GM23248 (cell line): ENCODE measurements at regions not wholly inside any gene's neighbourhood (a gene's known extent, or its start where the extent isn't known, plus 50 kb on each side); places are given as distances from the start of the nearest gene placed in this dataset.

Experiments
- DNase-seq: peaks from one replicate; pipeline ENCODE4 v3.0.0-alpha.2; 2015
- H2AFZ ChIP-seq: fragments of 200-600 bp; sonication (generic); 2 replicates; pipeline ENCODE4 v1.6.1; 2016; ENCODE audit warnings: antibody characterized with exemption
- H3F3A ChIP-seq: fragments of 200-600 bp; sonication (generic); 2 replicates; pipeline ENCODE4 v1.6.1; 2016; ENCODE audit warnings: mild to moderate bottlenecking, antibody characterized with exemption, mixed run types; ENCODE audit not compliant: insufficient read depth
- H3K27ac ChIP-seq: fragments of 200-600 bp; sonication (generic); 2 replicates; pipeline ENCODE4 v1.5.1; 2016; ENCODE audit warnings: mild to moderate bottlenecking
- H3K27me3 ChIP-seq: fragments of 200-600 bp; sonication (generic); replicated peaks from 2 replicates; pipeline ENCODE4 v1.6.1; 2016; ENCODE audit warnings: mild to moderate bottlenecking; ENCODE audit not compliant: insufficient read depth
- H3K36me3 ChIP-seq: fragments of 200-600 bp; sonication (generic); 2 replicates; pipeline ENCODE4 v1.6.1; 2016; ENCODE audit warnings: low read depth, mild to moderate bottlenecking
- H3K4me1 ChIP-seq: fragments of 200-600 bp; sonication (generic); 2 replicates; pipeline ENCODE4 v1.6.1; 2016; ENCODE audit warnings: mild to moderate bottlenecking; ENCODE audit not compliant: insufficient read depth
- H3K4me2 ChIP-seq: fragments of 200-600 bp; sonication (generic); one replicate; pipeline ENCODE4 v1.6.1; 2016; ENCODE audit warnings: mild to moderate bottlenecking; ENCODE audit not compliant: unreplicated experiment
- H3K4me3 ChIP-seq: fragments of 200-600 bp; sonication (generic); 2 replicates; pipeline ENCODE4 v1.5.1; 2016; ENCODE audit warnings: mild to moderate bottlenecking
- H3K79me2 ChIP-seq: fragments of 200-600 bp; sonication (generic); 2 replicates; pipeline ENCODE4 v1.6.1; 2016; ENCODE audit warnings: mild to moderate bottlenecking; ENCODE audit not compliant: insufficient read depth
- H3K9ac ChIP-seq: fragments of 200-600 bp; sonication (generic); 2 replicates; pipeline ENCODE4 v1.6.1; 2016; ENCODE audit warnings: mild to moderate bottlenecking
- H3K9me2 ChIP-seq: fragments of 200-600 bp; sonication (generic); 2 replicates; pipeline ENCODE4 v1.6.1; 2016; ENCODE audit warnings: mixed run types, mild to moderate bottlenecking, moderate library complexity; ENCODE audit not compliant: insufficient read depth
- H3K9me3 ChIP-seq: fragments of 200-600 bp; sonication (generic); one replicate; pipeline ENCODE4 v1.6.1; 2017; ENCODE audit warnings: low read depth
- H4K20me1 ChIP-seq: fragments of 200-600 bp; sonication (generic); 2 replicates; pipeline ENCODE4 v1.6.0; 2016; ENCODE audit not compliant: insufficient read depth
- EZH2 ChIP-seq: fragments of 200-600 bp; sonication (generic); IDR thresholded peaks from 2 replicates; pipeline ENCODE4 v1.6.1; 2018; ENCODE audit warnings: antibody characterized with exemption, mild to moderate bottlenecking; ENCODE audit not compliant: insufficient read depth, poor library complexity, severe bottlenecking
- EZH2phosphoT487 ChIP-seq: fragments of 200-600 bp; sonication (generic); IDR thresholded peaks from 2 replicates; pipeline ENCODE4 v1.6.1; 2018; ENCODE audit warnings: antibody characterized with exemption, moderate library complexity, mild to moderate bottlenecking, low read depth; ENCODE audit not compliant: insufficient read depth
- WGBS, 2 experiments: methylation state at CpG; one replicate each; pipeline ENCODE4 v1.1.6; 2015 to 2017; ENCODE audit warnings: low lambda C conversion rate in 2 of 2, low coverage in 1 of 2; ENCODE audit errors: missing lambda C conversion rate in 2 of 2; 5-methylcytosine and 5-hydroxymethylcytosine counted together
- in situ Hi-C: fragments of 300-500 bp; cut with MboI; formaldehyde crosslinking; loops from 2 replicates; pipeline ENCODE4 v1.15.0; 2020

DNA sequence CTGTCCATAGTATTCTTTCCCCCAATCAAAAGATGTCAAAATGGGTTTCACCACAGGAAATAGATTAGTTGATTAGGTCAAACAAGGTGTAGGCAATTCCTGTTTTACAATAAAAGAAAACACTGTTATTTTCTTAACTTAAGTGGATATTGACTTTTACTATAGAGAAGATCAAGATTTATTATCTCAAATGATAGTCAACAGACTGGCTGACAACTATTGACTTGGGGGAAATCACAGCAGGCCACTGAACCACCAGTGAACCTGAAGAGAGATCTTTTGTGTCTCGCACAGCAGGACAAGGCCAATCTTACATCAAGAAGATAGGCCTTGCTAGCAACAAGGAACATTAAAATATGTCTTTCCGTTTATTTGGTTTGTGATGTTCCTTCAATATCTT, 1187.6 kb downstream of the SI start:
- Histone ChIP-seq H3K27me3 (no peaks in the 10 kb centered on the region), H3K79me2 (no peaks in the 10 kb centered on the region), H3F3A (no peaks in the 10 kb centered on the region), H3K27ac (no peak overlapping the region), H3K4me2 (no peak overlapping the region), H3K4me3 (no peak overlapping the region), H3K9me3 (no peaks in the 10 kb centered on the region), H3K9ac (no peak overlapping the region), H4K20me1 (no peaks in the 10 kb centered on the region), H2AFZ (no peak overlapping the region), H3K4me1 (no peaks in the 10 kb centered on the region), H3K36me3 (no peaks in the 10 kb centered on the region), H3K9me2 (no peaks in the 10 kb centered on the region)
- in situ Hi-C loops: no loop called here
- 23 to 24% methylated on average over 2 of the region's 2 CpGs for WGBS, 2 experiments
- TF ChIP-seq EZH2phosphoT487: no peak
- no peak for TF ChIP-seq EZH2
- no peak for DNase-seq

DNA sequence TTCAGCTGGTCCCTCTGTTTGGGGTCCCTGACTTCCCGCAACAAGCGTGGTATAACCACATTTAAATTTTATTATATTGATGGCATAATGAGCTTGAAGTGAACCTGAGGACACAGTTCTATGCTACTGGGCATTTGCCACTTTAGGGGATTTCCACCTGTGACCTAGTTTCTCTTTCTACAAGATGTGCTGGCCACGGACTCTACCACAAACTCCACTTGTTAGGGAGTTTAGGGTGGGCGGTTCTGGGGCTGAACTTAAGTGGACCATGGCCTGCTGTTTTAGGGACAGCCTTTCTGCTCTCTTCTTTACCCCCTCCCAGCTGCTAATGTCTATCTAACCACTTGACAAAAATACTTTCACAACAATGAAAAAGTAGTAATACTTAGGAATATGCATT, 1199.1 kb downstream of the SI start:
- Histone ChIP-seq H3K36me3 (no peaks in the 10 kb centered on the region), H3F3A (no peaks in the 10 kb centered on the region), H3K4me2 (no peak overlapping the region), H3K27ac (no peak overlapping the region), H3K4me1 (no peaks in the 10 kb centered on the region), H2AFZ (no peak overlapping the region), H3K9ac (no peak overlapping the region), H3K79me2 (no peaks in the 10 kb centered on the region), H3K9me2 (no peaks in the 10 kb centered on the region), H3K4me3 (no peak overlapping the region), H4K20me1 (no peaks in the 10 kb centered on the region), H3K9me3 (no peaks in the 10 kb centered on the region), H3K27me3 (no peaks in the 10 kb centered on the region)
- in situ Hi-C loops: no loop called here
- no peak for DNase-seq
- TF ChIP-seq EZH2 (no peak), EZH2phosphoT487 (no peak)
- 32 to 44% methylated on average over 4 of the region's 4 CpGs for WGBS, 2 experiments

DNA sequence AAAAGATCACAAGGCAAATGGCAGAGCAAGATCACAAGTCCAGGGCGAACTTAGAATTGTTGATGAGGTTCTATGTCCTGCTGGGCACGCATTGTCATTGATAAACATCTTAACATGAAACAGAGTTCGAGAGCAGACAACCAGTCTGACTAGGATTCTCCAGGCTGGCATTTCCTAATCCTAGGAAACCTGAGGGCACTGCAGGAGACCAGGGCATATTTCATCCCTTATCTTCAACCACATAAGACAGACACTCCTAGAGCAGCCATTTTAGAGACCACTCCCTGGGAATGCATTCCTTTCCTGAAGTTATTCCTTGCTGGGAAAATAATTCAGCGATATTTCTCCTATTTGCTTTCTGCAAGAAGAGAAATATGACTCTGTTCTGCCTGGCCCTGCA, 1199.9 kb downstream of the SI start:
- Histone ChIP-seq H3K27me3 (no peaks in the 10 kb centered on the region), H3K4me1 (no peaks in the 10 kb centered on the region), H3F3A (no peaks in the 10 kb centered on the region), H3K36me3 (no peaks in the 10 kb centered on the region), H3K9me2 (no peaks in the 10 kb centered on the region), H3K4me2 (no peak overlapping the region), H3K79me2 (no peaks in the 10 kb centered on the region), H3K4me3 (no peak overlapping the region), H2AFZ (no peak overlapping the region), H3K9ac (no peak overlapping the region), H4K20me1 (no peaks in the 10 kb centered on the region), H3K27ac (no peak overlapping the region), H3K9me3 (no peaks in the 10 kb centered on the region)
- 19 to 23% methylated on average over 4 of the region's 4 CpGs for WGBS, 2 experiments
- DNase-seq: no peak
- in situ Hi-C loops: no loop called here
- no peak for TF ChIP-seq EZH2
- TF ChIP-seq EZH2phosphoT487: no peak

DNA sequence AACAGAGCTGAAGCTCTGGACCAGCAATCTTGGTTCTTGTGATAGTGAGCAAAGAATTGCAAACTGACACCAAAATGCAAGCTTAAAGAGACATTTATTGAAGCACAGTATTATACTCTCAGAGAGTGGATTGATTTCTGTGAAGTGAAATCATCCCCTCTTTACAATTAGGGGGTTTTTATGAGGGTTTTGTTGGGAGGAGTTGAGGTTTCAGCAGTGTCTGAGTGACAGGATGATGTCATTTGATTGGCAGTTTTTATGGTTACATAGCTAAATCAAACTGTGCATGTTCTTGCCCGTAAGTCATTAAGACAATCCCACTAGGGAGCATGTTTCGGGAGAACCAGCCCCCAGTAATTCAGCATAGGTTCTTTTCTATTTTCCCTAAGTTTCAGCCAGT, 1200.5 kb downstream of the SI start:
- DNase-seq: no peak
- Histone ChIP-seq H3F3A (no peaks in the 10 kb centered on the region), H2AFZ (no peak overlapping the region), H3K27me3 (no peaks in the 10 kb centered on the region), H3K36me3 (no peaks in the 10 kb centered on the region), H3K4me1 (no peaks in the 10 kb centered on the region), H3K9me2 (no peaks in the 10 kb centered on the region), H3K9me3 (no peaks in the 10 kb centered on the region), H3K4me3 (no peak overlapping the region), H4K20me1 (no peaks in the 10 kb centered on the region), H3K79me2 (no peaks in the 10 kb centered on the region), H3K9ac (no peak overlapping the region), H3K4me2 (no peak overlapping the region), H3K27ac (no peak overlapping the region)
- TF ChIP-seq EZH2 (no peak), EZH2phosphoT487 (no peak)
- WGBS, 2 experiments: 20% methylated on average over 2 of the region's 2 CpGs
- in situ Hi-C loops: no loop called here

DNA sequence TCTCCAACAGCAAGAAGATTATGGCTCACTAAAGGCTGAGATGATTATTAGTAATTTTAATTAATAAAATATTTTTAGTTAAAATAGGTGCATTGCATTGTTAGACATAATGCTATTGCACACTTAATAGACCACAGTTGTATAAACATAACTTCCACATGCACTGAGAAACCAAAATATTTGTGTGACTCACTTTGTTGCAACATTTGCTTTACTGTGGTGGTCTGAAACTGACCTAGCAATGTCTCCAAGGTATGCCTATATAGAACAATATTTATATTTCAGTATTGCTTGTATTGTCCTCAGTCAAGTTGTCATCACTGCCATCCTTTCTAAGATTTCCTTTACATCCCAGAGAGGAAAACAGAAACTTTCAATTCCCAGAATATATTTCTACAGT, 1215.2 kb downstream of the SI start:
- TF ChIP-seq EZH2 (no peak), EZH2phosphoT487 (no peak)
- H2AFZ ChIP-seq: no peak overlapping the region
- H3K27me3 ChIP-seq: no peaks in the 10 kb centered on the region
- H3K4me2 ChIP-seq: no peak overlapping the region
- H3K4me3 ChIP-seq: no peak overlapping the region
- no peaks in the 10 kb centered on the region for H3F3A ChIP-seq
- H3K9ac ChIP-seq: no peak overlapping the region
- no peaks in the 10 kb centered on the region for H3K79me2 ChIP-seq
- H3K36me3 ChIP-seq: no peaks in the 10 kb centered on the region
- no peak overlapping the region for H3K27ac ChIP-seq
- H4K20me1 ChIP-seq: no peaks in the 10 kb centered on the region
- H3K9me3 ChIP-seq: no peaks in the 10 kb centered on the region
- H3K9me2 ChIP-seq: no peaks in the 10 kb centered on the region
- DNase-seq: no peak
- in situ Hi-C loops: no loop called here
- no peaks in the 10 kb centered on the region for H3K4me1 ChIP-seq
